Transverse colon (tissue), 4 donors: ENCODE measurements at regions not wholly inside any gene's neighbourhood (a gene's known extent, or its start where the extent isn't known, plus 50 kb on each side); places are given as distances from the start of the nearest gene placed in this dataset.

Experiments used
- DNase-seq: peaks from one replicate; pipeline ENCODE4 v3.0.0-alpha.2; 2019
- H3K27ac ChIP-seq, 4 donors: fragments of 200-600 bp; sonication (generic); 2 replicates each; pipeline ENCODE4 v1.5.1; 2016 to 2018; ENCODE audit warnings: inconsistent platforms in 4 of 4
- H3K27me3 ChIP-seq: fragments of 200-600 bp; sonication (generic); 2 replicates; pipeline ENCODE4 v1.5.1; 2017; ENCODE audit warnings: inconsistent platforms
- H3K36me3 ChIP-seq, 4 donors: fragments of 200-600 bp; sonication (generic); 2 replicates each; pipeline ENCODE4 v1.5.1; 2017 to 2019; ENCODE audit warnings: inconsistent platforms in 4 of 4
- H3K4me1 ChIP-seq, 4 donors: fragments of 200-600 bp; sonication (generic); 2 replicates each; pipeline ENCODE4 v1.5.1; 2017 to 2020; ENCODE audit warnings: inconsistent platforms in 4 of 4
- H3K4me3 ChIP-seq, 4 donors: fragments of 200-600 bp; sonication (generic); 1 replicate in 1 of 4; 2 replicates in 3 of 4; pipeline versions ENCODE4 v1.5.1 to v1.6.1; 2017 to 2019; ENCODE audit warnings: inconsistent platforms in 4 of 4
- H3K9me3 ChIP-seq, 2 donors: fragments of 200-600 bp; sonication (generic); 2 replicates each; pipeline ENCODE4 v1.5.1; 2017 to 2019; ENCODE audit warnings: inconsistent platforms in 2 of 2
- EP300 ChIP-seq: sonication (generic); formaldehyde crosslinking; IDR thresholded peaks from one replicate; pipeline ENCODE4 v1.6.1; 2017; ENCODE audit warnings: antibody characterized with exemption, low read depth
- POLR2A ChIP-seq: fragments of 450-650 bp; IDR thresholded peaks from one replicate; pipeline ENCODE4 v1.6.1; 2016; ENCODE audit warnings: antibody characterized with exemption, mild to moderate bottlenecking, moderate library complexity
- POLR2AphosphoS5 ChIP-seq, 3 donors: sonication (generic); formaldehyde crosslinking; IDR thresholded peaks; one replicate each; pipeline ENCODE4 v1.6.1; 2016; ENCODE audit warnings: antibody characterized with exemption in 3 of 3
- WGBS, 2 donors: methylation state at CpG; one replicate each; pipeline ENCODE4 v1.1.5; 2018; ENCODE audit warnings: low coverage in 1 of 2; 5-methylcytosine and 5-hydroxymethylcytosine counted together
- in situ Hi-C, 4 donors: fragments of 200-750 bp; cut with MboI; loops; one replicate each; pipeline versions ENCODE4 v1.15.0 to v1.15.1; 2017; ENCODE audit warnings: low sequenced_read_pairs in 3 of 4, low pct_ligation_motif_present in 1 of 4, low pct_unique_long_range_greater_than_20kb in 1 of 4
- intact Hi-C: fragments of 100-400 bp; cut with DNase I; formaldehyde crosslinking; loops from one replicate; pipeline ENCODE4 v1.15.1; 2023; ENCODE audit warnings: low total_unique reads
- TF ChIP-seq, protein P1 (sequence below), 5 experiments: fragments of 200-600 bp in 3 of 5; fragments of 450-650 bp in 2 of 5; sonication (generic) in 3 of 5; IDR thresholded peaks; 1 replicate in 2 of 5; 2 replicates in 3 of 5; pipeline ENCODE4 v1.5.1; 2016 to 2017; ENCODE audit warnings: antibody characterized with exemption in 5 of 5, inconsistent platforms in 3 of 5, mild to moderate bottlenecking in 2 of 5, moderate library complexity in 1 of 5

DNA sequence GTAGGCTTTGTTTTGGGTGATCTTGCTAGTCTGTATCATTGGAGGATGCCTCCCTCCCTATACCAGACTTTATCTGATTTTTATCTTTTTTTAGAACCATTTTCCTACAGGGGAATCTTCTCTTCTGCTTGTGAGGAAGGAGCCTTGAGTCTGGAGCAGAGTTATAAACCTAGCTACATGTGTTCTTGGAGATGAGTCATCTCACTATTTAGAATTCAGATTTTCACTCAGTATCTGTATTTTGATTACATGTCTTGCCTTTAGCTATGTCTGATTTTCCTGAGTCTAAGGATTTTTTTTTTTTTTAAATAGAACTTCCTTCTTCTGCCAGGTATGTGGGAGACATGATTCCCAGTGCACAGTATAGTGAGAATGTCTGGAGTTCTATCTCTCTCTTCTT, 211.6 kb upstream of the MBL2 start:
- peaks cover 0 to 10% (median 3%) of the 10 kb centered on the region in 4 donors for H3K4me1 ChIP-seq
- no peak for DNase-seq
- no peak overlapping the region for H3K4me3 ChIP-seq
- no peaks in the 10 kb centered on the region for H3K9me3 ChIP-seq
- TF ChIP-seq POLR2A (no peak), POLR2AphosphoS5 (IDR thresholded peaks at IDR 0.05) (no peak), EP300 (no peak)
- TF ChIP-seq, protein P1, sequence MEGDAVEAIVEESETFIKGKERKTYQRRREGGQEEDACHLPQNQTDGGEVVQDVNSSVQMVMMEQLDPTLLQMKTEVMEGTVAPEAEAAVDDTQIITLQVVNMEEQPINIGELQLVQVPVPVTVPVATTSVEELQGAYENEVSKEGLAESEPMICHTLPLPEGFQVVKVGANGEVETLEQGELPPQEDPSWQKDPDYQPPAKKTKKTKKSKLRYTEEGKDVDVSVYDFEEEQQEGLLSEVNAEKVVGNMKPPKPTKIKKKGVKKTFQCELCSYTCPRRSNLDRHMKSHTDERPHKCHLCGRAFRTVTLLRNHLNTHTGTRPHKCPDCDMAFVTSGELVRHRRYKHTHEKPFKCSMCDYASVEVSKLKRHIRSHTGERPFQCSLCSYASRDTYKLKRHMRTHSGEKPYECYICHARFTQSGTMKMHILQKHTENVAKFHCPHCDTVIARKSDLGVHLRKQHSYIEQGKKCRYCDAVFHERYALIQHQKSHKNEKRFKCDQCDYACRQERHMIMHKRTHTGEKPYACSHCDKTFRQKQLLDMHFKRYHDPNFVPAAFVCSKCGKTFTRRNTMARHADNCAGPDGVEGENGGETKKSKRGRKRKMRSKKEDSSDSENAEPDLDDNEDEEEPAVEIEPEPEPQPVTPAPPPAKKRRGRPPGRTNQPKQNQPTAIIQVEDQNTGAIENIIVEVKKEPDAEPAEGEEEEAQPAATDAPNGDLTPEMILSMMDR (IDR thresholded peaks at IDR 0.05) = no peak
- intact Hi-C loops (no loop called here), in situ Hi-C loops (no loop called here)
- H3K36me3 ChIP-seq = no peaks in the 10 kb centered on the region
- H3K27ac ChIP-seq = no peak overlapping the region
- H3K27me3 ChIP-seq = no peaks in the 10 kb centered on the region

DNA sequence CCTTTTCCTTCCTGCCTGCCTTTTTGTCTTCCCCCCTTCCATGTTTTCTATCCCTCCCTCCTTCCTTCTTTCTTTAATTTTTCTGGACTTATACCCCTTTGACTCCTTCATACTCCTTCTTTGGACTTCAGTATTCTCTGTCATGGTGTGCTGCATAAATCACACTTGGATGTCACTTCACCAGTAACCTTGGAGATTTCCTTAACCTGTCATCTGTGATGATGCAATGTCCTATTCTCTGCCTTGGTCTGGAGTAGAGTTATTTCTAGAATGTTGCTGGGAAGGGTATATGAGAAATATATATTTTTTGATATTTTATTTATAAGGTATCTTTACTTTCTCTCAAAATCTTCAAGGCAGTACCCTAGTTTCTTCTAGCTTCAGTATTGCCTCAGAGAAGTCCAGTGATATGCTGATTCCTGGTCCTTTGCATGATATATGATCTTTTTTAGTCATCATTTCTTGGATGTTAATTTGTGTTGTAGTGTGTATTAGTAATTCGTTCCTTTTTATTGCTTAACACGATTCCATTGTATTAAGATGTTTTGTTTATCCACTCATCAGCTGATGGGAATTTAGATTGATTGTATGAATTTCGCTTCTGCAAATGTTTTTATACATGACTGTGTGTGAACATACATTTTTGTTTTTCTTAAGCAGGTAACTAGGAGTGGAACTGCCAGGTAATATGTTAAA, 206.9 kb upstream of the MBL2 start:
- intact Hi-C loops (no loop called here), in situ Hi-C loops (no loop called here)
- no peak overlapping the region for H3K4me3 ChIP-seq
- 75 to 79% methylated on average over 3 of the region's 3 CpGs for WGBS, 2 donors
- H3K27ac ChIP-seq = no peak overlapping the region
- H3K27me3 ChIP-seq = no peaks in the 10 kb centered on the region
- no peak for TF ChIP-seq EP300
- TF ChIP-seq POLR2AphosphoS5 (IDR thresholded peaks at IDR 0.05) = no peak
- TF ChIP-seq POLR2A = no peak
- TF ChIP-seq, protein P1 (IDR thresholded peaks at IDR 0.05) = no peak
- H3K9me3 ChIP-seq = no peaks in the 10 kb centered on the region
- no peaks in the 10 kb centered on the region for H3K4me1 ChIP-seq
- no peaks in the 10 kb centered on the region for H3K36me3 ChIP-seq
- DNase-seq = no peak

DNA sequence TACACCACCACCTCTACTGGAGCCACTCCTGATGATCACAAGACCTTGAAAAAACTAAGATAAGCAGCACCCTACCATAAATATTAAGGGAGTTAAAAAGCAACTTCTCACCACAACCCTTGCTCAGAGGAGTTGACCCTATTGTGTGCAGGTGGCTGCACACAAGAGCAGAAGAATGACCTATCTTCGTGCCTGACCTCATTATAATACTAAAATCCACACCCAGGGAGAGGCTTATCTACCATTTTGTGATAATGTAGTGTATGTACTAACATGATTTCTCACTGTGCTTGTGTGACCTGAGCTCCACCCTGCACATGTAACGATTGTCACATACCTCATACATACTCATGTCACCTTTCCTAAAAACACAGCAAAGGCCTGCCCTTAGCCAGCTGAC, 205.0 kb upstream of the MBL2 start:
- TF ChIP-seq EP300 = no peak
- TF ChIP-seq, protein P1 (IDR thresholded peaks at IDR 0.05) = no peak
- TF ChIP-seq POLR2AphosphoS5 (IDR thresholded peaks at IDR 0.05) = no peak
- H3K4me3 ChIP-seq = no peak overlapping the region
- DNase-seq = no peak
- in situ Hi-C loops (no loop called here), intact Hi-C loops (no loop called here)
- no peak overlapping the region for H3K27ac ChIP-seq
- no peaks in the 10 kb centered on the region for H3K4me1 ChIP-seq
- H3K9me3 ChIP-seq = no peaks in the 10 kb centered on the region
- no peaks in the 10 kb centered on the region for H3K36me3 ChIP-seq
- no peaks in the 10 kb centered on the region for H3K27me3 ChIP-seq
- WGBS, 2 donors = 78 to 100% methylated on average over 1 to 2 of the region's 2 CpGs

DNA sequence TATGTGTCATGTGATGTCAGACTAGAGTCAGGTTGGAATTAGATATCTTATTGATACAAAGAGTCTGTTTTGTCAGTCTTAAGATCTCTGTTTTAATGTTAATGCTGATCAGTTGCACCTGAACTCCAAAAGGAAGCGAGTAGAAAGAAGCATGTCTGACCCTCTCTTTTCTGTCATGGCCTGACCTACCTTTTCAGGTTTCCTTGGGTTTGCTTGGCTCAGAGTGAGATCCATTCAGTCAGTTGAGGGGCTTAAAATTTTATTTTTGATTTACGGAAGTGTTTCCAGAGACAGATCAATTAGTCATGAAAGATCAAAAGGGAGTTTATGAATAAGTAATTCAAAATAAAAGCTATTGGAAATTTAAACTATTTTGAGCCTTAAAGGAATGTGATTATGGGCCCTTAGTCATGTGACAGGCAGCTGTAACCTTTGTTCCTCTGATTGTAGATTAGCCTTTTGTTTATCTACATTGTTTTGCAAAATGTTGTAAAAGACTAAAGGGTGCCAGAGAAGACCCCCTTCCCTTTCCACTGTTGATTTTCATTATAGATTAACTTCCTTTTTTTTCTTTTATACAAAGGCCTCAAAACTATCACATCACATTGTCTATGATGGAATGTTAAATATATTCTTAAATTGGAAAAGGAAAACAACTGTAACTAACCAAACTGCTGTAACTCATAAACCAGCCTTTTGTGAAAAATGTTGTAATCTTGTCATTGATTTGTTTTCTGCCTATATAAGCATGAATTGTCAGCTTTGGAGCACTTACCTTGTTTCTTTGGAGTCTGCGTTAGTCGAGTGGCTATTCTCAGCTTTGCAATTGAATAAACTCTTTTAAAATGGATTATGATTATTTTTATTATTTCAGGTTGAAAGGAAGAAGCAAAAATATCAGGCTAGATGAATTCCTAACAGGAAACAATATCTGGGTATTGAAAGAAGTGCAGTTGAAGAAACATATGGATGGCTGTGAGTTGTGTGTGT, 195.5 kb upstream of the MBL2 start:
- Histone ChIP-seq H3K27me3 (no peaks in the 10 kb centered on the region), H3K4me3 (no peak overlapping the region), H3K9me3 (no peaks in the 10 kb centered on the region), H3K4me1 (peaks cover 0 to 7% (median 0%) of the 10 kb centered on the region in 4 donors), H3K36me3 (no peaks in the 10 kb centered on the region), H3K27ac (no peak overlapping the region)
- in situ Hi-C loops (no loop called here), intact Hi-C loops (no loop called here)
- no peak for TF ChIP-seq POLR2A
- TF ChIP-seq, protein P1 (IDR thresholded peaks at IDR 0.05) = no peak
- TF ChIP-seq EP300 = no peak
- no peak for TF ChIP-seq POLR2AphosphoS5 (IDR thresholded peaks at IDR 0.05)
- no peak for DNase-seq
- WGBS, 2 donors = 75 to 89% methylated on average over 4 of the region's 4 CpGs
